GM18909 (cell line): ENCODE measurements at regions not wholly inside any gene's neighbourhood (a gene's known extent, or its start where the extent isn't known, plus 50 kb on each side); places are given as distances from the start of the nearest gene placed in this dataset.
"Not testable (repeated sequence)": the region's sequence is repeated elsewhere in the genome, so short reads cannot be mapped to it uniquely, and the experiment has no call there.

Experiments
- ATAC-seq: cut with Tn5 transposase; IDR thresholded peaks from one replicate; pipeline ENCODE4 v1.9.1; 2021; ENCODE audit warnings: mild to moderate bottlenecking; ENCODE audit not compliant: unreplicated experiment, poor library complexity

DNA sequence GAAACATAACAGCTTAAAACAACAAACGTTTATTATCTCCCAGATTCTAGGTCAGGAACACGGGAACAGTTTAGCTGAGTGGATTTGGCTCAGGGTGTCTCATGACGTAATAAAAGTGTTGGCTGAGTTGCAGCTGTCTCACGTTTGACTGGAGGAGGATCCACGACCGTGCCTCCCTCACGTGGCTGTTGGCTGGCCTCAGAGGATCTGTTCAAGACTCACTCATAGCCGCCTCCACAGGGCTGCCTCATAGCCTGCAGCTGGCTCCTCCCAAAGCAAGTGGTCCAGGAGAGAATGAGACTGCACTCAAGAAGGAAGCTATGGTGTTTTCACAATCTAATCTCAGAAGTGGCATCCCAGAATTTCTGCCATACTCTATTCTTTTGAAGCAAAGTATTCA is 167.1 kb downstream of the RPRM start:
- ATAC-seq, result no peak

DNA sequence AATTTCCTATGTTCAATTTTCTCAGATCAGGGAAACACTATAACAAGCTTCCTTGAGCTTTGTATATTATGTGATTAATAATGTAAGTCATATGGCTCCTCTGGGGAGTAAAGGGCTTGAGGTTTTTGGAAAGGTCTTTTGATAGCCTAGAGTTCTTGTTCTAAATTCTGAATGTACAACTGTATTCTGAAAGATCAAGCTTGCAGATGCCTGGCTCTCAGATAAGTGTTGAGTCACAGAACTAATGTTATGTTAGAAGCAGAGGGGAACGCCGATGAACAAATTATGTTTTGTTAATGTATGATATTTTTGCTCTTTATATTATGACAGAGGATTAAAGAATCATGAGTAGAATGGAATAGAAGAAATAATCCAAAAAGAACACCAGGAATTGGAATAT is 170.1 kb downstream of the RPRM start:
- ATAC-seq, result no peak

DNA sequence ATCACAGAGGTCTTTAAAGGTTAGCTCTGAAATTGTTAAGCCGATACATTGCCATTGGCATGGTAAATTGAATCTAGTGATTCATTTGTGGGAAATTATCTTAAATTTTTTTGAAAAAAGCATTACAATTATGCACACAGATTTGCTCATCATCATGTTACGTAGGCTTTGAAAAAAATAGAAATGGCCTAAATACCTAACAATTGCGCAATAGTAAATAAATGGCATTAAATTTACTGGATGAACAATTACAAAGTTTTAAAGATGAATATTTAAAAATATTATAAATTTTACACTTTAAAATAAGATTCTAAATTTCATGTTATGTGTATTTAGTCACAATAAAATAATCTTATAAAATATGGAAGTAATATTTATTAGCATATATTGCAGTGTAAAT is 171.3 kb downstream of the RPRM start:
- ATAC-seq, result no peak

DNA sequence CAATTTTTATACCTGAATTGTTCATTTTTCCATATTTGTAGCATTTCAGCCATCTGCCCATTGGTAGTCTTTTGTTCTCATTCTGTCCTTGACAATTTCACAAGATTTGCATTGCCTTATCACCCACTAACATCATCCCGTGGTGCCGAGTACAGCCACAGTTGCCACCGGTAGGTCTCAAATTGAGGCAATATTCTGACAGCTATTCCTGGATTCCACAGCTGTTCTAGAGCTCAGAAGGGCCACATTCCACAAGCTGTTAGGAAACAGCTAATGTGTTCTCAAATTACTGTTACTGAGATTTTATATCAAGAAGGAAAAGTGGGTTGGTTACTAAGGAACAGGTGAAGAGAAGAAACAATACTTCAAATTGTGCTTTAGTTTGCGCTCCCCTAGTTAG is 178.8 kb downstream of the RPRM start:
- no peak for ATAC-seq

- ATAC-seq, result no peak
Observed at GRCh38 chr2:153299217-153299616, 179.3 kb downstream of the RPRM start.

DNA sequence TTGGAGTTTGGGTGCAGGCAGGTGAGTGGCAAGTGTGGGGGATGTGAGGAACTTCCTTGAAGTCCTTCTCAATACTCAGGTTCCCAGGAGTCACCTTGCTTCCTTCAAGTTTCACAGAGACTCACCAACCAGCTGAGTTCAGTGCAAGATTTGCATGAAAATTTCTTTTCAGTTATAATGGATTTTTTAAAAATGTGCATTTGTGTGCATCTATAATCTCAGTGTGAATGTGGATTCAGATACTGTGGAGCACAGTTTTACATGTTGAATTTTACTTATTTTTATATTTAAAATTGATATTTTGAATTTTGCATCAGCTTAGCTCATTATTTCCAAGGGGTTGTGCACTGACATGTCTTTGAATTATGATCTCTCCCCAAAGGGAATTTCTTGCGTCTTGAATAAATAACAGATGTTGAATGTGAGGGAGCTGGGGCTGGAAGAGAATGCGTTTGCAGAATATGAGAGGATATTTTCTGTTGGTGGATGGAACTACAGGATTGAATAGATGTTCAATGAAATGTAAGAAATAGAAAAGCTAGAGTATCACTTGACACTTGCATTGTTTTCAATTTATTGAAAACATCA is 184.3 kb downstream of the RPRM start:
- ATAC-seq, result no peak

GRCh38 chr2:153291718-153292117 is 186.8 kb downstream of the RPRM start:
- no peak for ATAC-seq

DNA sequence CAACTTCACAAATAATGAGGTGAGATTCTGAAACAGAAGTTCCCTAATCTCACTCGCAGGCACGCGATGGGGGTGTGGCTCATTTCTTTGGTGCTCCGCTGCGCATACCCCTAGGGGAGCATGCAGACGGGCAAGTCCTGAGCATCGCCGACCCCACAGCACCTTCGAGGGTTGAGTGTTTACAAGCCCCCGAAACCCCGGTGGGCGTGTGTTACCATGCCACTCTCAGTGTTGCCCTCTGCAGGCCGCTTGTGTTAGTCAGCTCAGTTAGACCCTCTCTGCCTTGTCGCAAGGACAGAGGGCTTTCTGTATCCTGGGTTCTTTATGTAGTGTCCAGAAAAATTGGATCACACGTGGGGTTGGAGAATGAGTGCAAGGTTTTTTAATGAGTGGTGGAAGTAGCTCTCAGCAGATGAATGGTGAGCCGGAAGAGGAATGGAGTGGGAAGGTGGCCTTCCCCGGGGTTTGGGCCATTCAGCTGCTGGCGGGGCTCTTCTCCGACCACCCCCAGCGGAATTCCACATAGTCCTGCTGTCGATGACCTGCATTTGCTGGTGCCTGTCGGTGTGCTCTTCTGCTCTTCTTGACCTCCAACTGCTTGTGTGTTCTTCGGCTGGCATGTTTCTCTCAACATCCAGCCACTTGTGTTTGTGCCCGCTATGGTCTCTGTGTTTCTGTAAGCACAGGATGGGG is 191.3 kb downstream of the RPRM start:
- peak; percentile 68 for ATAC-seq

- ATAC-seq, result no peak
Observed at GRCh38 chr2:153268941-153269461, 209.6 kb downstream of the RPRM start.

DNA sequence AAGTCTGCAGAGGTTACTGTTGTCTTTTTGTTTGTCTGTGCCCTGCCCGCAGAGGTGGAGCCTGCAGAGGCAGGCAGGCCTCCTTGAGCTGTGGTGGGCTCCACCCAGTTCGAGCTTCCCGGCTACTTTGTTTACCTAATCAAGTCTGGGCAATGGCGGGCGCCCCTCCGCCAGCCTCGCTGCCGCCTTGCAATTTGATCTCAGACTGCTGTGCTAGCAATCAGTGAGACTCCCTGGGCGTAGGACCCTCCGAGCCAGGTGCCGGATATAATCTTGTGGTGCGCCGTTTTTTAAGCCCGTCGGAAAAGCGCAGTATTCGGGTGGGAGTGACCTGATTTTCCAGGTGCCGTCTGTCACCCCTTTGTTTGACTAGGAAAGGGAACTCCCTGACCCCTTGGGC is 221.7 kb downstream of the RPRM start:
- not testable (repeated sequence) for ATAC-seq

DNA sequence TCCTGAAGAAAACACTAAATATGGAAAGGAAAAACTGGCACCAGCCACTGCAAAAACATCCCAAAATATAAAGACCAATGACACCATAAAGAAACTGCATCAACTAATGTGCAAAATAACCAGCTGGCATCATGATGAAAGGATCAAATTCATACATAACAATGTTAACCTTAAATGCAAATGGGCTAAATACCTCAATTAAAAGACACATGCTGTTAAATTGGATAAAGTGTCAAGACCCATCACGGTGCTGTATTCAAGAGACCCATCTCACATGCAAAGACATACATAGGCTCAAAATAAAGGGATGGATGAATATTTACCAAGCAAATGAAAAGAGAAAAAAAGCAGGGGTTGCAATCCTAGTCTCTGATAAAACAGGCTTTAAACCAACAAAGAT is 231.9 kb downstream of the RPRM start:
- ATAC-seq, result not testable (repeated sequence)

- ATAC-seq, result peak; percentile 97
Observed at GRCh38 chr2:153235516-153235915, 243.0 kb downstream of the RPRM start.

DNA sequence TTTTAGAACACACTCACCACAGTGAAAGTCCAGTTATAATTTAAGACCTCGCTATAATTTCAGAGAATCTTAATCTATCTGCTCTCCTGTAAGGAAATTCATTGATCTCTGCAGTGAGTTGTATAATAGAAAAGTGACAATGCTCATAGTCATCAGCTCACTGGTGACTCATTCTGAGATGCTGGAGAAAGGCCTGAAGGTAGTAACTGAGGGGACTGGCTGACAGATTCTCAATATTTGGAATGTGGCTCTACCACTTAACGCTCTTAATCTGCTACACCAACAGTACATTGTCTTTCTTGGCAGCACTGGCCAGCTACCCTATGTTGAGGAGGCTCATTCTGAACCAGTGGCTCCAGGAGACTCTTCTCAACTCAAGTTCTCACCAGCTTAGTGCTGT is 246.1 kb downstream of the RPRM start:
- no peak for ATAC-seq

DNA sequence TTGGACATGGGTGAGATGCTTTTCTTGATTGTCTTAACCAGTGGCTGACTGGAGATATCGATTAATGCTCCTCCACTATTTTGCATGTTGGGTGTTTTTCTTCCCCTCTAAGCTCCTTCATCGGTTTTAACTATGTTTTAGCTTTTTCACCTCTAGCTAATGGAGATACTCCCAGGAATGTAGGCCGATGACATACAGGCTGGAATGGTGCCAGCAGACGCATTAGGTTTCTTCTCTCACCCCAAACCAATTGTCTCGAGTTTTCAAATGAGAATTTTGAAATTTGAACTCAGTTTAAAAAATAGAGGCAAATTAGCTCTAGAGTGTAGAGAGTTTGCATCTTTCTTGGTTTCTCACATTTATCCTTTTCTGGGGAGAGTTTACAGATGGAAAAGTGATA is 247.6 kb downstream of the RPRM start:
- no peak for ATAC-seq

DNA sequence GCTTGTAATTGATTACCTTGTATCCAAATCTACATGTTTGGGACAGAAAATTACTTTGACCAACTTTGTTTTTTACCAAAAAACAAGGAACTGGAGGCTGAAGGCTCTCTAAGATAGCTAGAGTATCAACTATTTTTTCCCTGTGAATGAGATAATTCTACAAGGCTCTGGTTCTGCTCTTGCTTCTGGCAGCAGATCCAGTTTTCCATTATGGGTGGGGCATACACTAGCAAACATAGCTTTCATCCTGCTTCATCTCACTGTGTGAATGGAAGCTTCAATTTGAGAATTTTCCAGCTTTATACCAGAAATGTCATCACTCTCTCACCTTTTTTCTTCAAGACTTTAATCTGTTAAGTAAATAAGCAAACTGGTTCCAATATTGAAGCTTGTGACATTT is 249.7 kb downstream of the RPRM start:
- ATAC-seq, result no peak

GRCh38 chr2:153227981-153228380 is 250.6 kb downstream of the RPRM start:
- no peak for ATAC-seq

- no peak for ATAC-seq
Observed at GRCh38 chr2:153222231-153223165, 256.1 kb downstream of the RPRM start.

GRCh38 chr2:153221506-153221905 is 257.1 kb downstream of the RPRM start:
- no peak for ATAC-seq

DNA sequence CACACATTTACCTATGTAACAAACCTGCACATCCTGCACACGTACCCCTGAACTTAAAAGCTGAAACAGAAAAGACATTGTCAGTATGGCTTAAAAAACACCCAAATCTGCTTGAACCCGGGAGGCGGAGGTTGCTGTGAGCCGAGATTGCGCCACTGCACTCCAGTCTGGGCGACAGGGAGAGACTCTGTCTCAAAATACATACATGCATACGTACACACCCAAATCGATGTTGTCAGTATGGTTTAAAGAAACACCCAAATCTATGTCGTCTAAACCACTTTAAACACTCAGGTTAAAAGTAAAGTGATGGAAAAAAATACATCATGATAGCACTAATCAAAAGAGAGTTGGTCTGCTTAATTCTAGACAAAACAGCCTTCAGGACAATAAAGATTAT is 257.5 kb downstream of the RPRM start:
- no peak for ATAC-seq

DNA sequence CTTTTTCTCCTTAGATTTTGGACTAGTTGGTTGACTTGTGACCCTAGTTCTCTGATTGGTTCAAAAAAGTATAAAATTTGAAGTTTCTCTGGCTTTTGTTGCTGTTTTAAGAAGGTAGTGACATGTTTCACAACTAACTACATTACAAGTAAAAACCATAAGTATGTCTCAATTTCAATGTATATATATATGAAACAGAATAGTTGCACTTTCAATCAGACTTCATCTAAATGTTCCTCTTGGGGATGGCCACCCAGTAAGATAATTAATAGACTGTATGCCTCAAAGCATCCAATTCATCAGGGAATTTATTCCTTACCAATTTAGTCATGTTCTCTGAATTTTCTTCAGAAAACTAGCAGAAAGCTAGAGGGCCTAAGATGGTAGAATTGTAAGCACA is 259.7 kb downstream of the RPRM start:
- no peak for ATAC-seq

- no peak for ATAC-seq
Observed at GRCh38 chr2:153214337-153214736, 264.2 kb downstream of the RPRM start.
